Liver (tissue), 8 donors: ENCODE measurements at regions not wholly inside any gene's neighbourhood (a gene's known extent, or its start where the extent isn't known, plus 50 kb on each side); places are given as distances from the start of the nearest gene placed in this dataset.
"Not testable (repeated sequence)": the region's sequence is repeated elsewhere in the genome, so short reads cannot be mapped to it uniquely, and the experiment has no call there.

Experiments used
- DNase-seq: peaks from one replicate; pipeline ENCODE4 v3.0.0-alpha.2; 2017; ENCODE audit warnings: low spot score
- H3K27ac ChIP-seq, 2 donors: one replicate each; pipeline ENCODE4 v1.7.0; 2013; ENCODE audit warnings: inconsistent platforms in 2 of 2, low read length in 2 of 2, control low read depth in 1 of 2, low read depth in 1 of 2, mild to moderate bottlenecking in 1 of 2
- H3K27me3 ChIP-seq, 4 donors: one replicate each; pipeline versions ENCODE4 v1.6.1 to v1.7.0; 2013; ENCODE audit warnings: low read length in 3 of 4, inconsistent platforms in 1 of 4, mild to moderate bottlenecking in 1 of 4, moderate library complexity in 1 of 4; ENCODE audit not compliant: control insufficient read depth in 4 of 4, insufficient read depth in 4 of 4
- H3K36me3 ChIP-seq, 4 donors: one replicate each; pipeline versions ENCODE4 v1.6.1 to v1.7.0; 2013; ENCODE audit warnings: low read length in 3 of 4, mild to moderate bottlenecking in 3 of 4, low read depth in 1 of 4, moderate library complexity in 1 of 4; ENCODE audit not compliant: control insufficient read depth in 4 of 4, insufficient read depth in 3 of 4
- H3K4me1 ChIP-seq, 4 donors: one replicate each; pipeline versions ENCODE4 v1.6.1 to v1.7.0; 2013; ENCODE audit warnings: low read length in 3 of 4, mild to moderate bottlenecking in 3 of 4, moderate library complexity in 1 of 4; ENCODE audit not compliant: control insufficient read depth in 4 of 4, insufficient read depth in 4 of 4
- H3K4me3 ChIP-seq, 3 donors: one replicate each; pipeline versions ENCODE4 v1.6.1 to v1.7.0; 2013; ENCODE audit warnings: low read length in 3 of 3, control low read depth in 1 of 3, low read depth in 1 of 3, mild to moderate bottlenecking in 1 of 3
- H3K9ac ChIP-seq, 2 donors: one replicate each; pipeline ENCODE4 v1.7.0; 2013; ENCODE audit warnings: low read length in 2 of 2, mild to moderate bottlenecking in 2 of 2, moderate library complexity in 2 of 2, control low read depth in 1 of 2, low read depth in 1 of 2
- H3K9me3 ChIP-seq, 4 donors: one replicate each; pipeline versions ENCODE4 v1.6.1 to v1.7.0; 2013; ENCODE audit warnings: low read length in 3 of 4; ENCODE audit not compliant: control insufficient read depth in 4 of 4
- ATF3 ChIP-seq: IDR thresholded peaks from 2 replicates; pipeline ENCODE4 v1.6.1; 2016; ENCODE audit warnings: antibody characterized with exemption
- CTCF ChIP-seq: fragments of 150-350 bp; IDR thresholded peaks from 2 replicates; pipeline ENCODE4 v1.5.1; 2017; ENCODE audit warnings: improper control_type of control experiment, low read depth, low read length; ENCODE audit not compliant: missing input control
- FOXA2 ChIP-seq: IDR thresholded peaks from 2 replicates; pipeline ENCODE4 v1.6.1; 2016; ENCODE audit warnings: antibody characterized with exemption
- GABPA ChIP-seq, 2 donors: IDR thresholded peaks in 1 of 2; conservative IDR thresholded peaks in 1 of 2; 2 replicates each; pipeline ENCODE4 v1.6.1; 2016; ENCODE audit warnings: antibody characterized with exemption in 2 of 2, mild to moderate bottlenecking in 1 of 2, moderate library complexity in 1 of 2
- HNF4A ChIP-seq, 2 donors: conservative IDR thresholded peaks; 2 replicates each; pipeline ENCODE4 v1.6.1; 2016; ENCODE audit warnings: antibody characterized with exemption in 2 of 2, mild to moderate bottlenecking in 2 of 2
- JUND ChIP-seq, 2 donors: IDR thresholded peaks; 2 replicates each; pipeline ENCODE4 v1.6.1; 2016; ENCODE audit warnings: antibody characterized with exemption in 2 of 2
- RAD21 ChIP-seq, 2 donors: IDR thresholded peaks; 2 replicates each; pipeline ENCODE4 v1.6.1; 2016; ENCODE audit warnings: antibody characterized with exemption in 2 of 2, mild to moderate bottlenecking in 2 of 2
- REST ChIP-seq: IDR thresholded peaks from 2 replicates; pipeline ENCODE4 v1.6.1; 2016; ENCODE audit warnings: antibody characterized with exemption, mild to moderate bottlenecking
- RXRA ChIP-seq, 2 donors: IDR thresholded peaks; 2 replicates each; pipeline ENCODE4 v1.6.1; 2017 to 2018; ENCODE audit warnings: antibody characterized with exemption in 2 of 2, mild to moderate bottlenecking in 1 of 2
- SP1 ChIP-seq: IDR thresholded peaks from 2 replicates; pipeline ENCODE4 v1.6.1; 2018; ENCODE audit warnings: antibody characterized with exemption, mild to moderate bottlenecking
- TAF1 ChIP-seq: conservative IDR thresholded peaks from 2 replicates; pipeline ENCODE4 v1.6.1; 2016; ENCODE audit warnings: antibody characterized with exemption, mild to moderate bottlenecking
- YY1 ChIP-seq: IDR thresholded peaks from 2 replicates; pipeline ENCODE4 v1.6.1; 2016; ENCODE audit warnings: antibody characterized with exemption, mild to moderate bottlenecking
- ZBTB33 ChIP-seq: IDR thresholded peaks from 2 replicates; pipeline ENCODE4 v1.6.1; 2016; ENCODE audit warnings: antibody characterized with exemption
- WGBS: extraction: QIAGEN DNeasy Blood & Tissue Kit; methylation state at CpG from one replicate; pipeline ENCODE4 v1.1.7; 2013; 5-methylcytosine and 5-hydroxymethylcytosine counted together
- donor health status: healthy.
- donor health status: healthy.
- donor health status: healthy.
- donor health status: healthy.
- donor health status: healthy.

GRCh38 chr11:90585491-90585890 is 362.6 kb upstream of the CHORDC1 start:
- TF ChIP-seq ZBTB33: no peak
- TF ChIP-seq CTCF: no peak
- DNase-seq: no peak
- Histone ChIP-seq H3K9me3 (no peaks in the 10 kb centered on the region), H3K4me3 (no peak overlapping the region), H3K4me1 (no peaks in the 10 kb centered on the region), H3K36me3 (no peaks in the 10 kb centered on the region), H3K9ac (no peak overlapping the region), H3K27me3 (no peaks in the 10 kb centered on the region), H3K27ac (no peak overlapping the region)
- WGBS: 92% methylated on average over 1 of the region's 1 CpG

GRCh38 chr11:90582999-90583398 is 360.1 kb upstream of the CHORDC1 start:
- not testable (repeated sequence) for H3K4me3 ChIP-seq, H3K27me3 ChIP-seq, H3K27ac ChIP-seq, H3K4me1 ChIP-seq, H3K9me3 ChIP-seq, DNase-seq, H3K9ac ChIP-seq, H3K36me3 ChIP-seq
- 85% methylated on average over 7 of the region's 7 CpGs for WGBS

- H3K4me3 ChIP-seq: no peak overlapping the region
- no peak overlapping the region for H3K27ac ChIP-seq
- DNase-seq: no peak
- no peaks in the 10 kb centered on the region for H3K36me3 ChIP-seq
- no peak overlapping the region for H3K9ac ChIP-seq
- 57% methylated on average over 1 of the region's 1 CpG for WGBS
- no peaks in the 10 kb centered on the region for H3K27me3 ChIP-seq
- TF ChIP-seq GABPA (IDR thresholded peaks at IDR 0.05 in 1 of 2, conservative IDR thresholded peaks at IDR 0.05 in 1 of 2): no peak
- no peaks in the 10 kb centered on the region for H3K9me3 ChIP-seq
- no peaks in the 10 kb centered on the region for H3K4me1 ChIP-seq
Measured at GRCh38 chr11:90564531-90564930, 341.7 kb upstream of the CHORDC1 start.

GRCh38 chr11:90558328-90558865 is 335.5 kb upstream of the CHORDC1 start:
- DNase-seq: no peak
- H3K9me3 ChIP-seq: no peaks in the 10 kb centered on the region
- no peak overlapping the region for H3K4me3 ChIP-seq
- WGBS: 79% methylated on average over 4 of the region's 4 CpGs
- H3K27ac ChIP-seq: no peak overlapping the region
- H3K36me3 ChIP-seq: no peaks in the 10 kb centered on the region
- no peaks in the 10 kb centered on the region for H3K4me1 ChIP-seq
- H3K27me3 ChIP-seq: no peaks in the 10 kb centered on the region
- H3K9ac ChIP-seq: no peak overlapping the region
- TF ChIP-seq SP1 (no peak), REST (no peak), RAD21 (IDR thresholded peaks at IDR 0.05) (no peak), TAF1 (no peak), ATF3 (no peak), FOXA2 (no peak), HNF4A (conservative IDR thresholded peaks at IDR 0.05) (no peak), JUND (IDR thresholded peaks at IDR 0.05) (no peak), YY1 (no peak), GABPA (IDR thresholded peaks at IDR 0.05 in 1 of 2, conservative IDR thresholded peaks at IDR 0.05 in 1 of 2) (no peak), ZBTB33 (no peak), RXRA (IDR thresholded peaks at IDR 0.05) (no peak)
